H1 (cell line): ENCODE measurements at regions not wholly inside any gene's neighbourhood (a gene's known extent, or its start where the extent isn't known, plus 50 kb on each side); places are given as distances from the start of the nearest gene placed in this dataset.

Source experiments
- ASH2L ChIP-seq: fragments of 200-600, 300-600 bp; sonication (generic); IDR thresholded peaks from one replicate; pipeline ENCODE4 v1.7.1; 2017; ENCODE audit warnings: low read length
- ATF2 ChIP-seq: IDR thresholded peaks from 2 replicates; pipeline ENCODE4 v1.6.1; 2012; ENCODE audit warnings: low read length, inconsistent platforms
- BRCA1 ChIP-seq: IDR thresholded peaks from 2 replicates; pipeline ENCODE4 v1.6.1; 2012; ENCODE audit warnings: low read depth, low read length, improper control_type of control experiment
- CHD1 ChIP-seq: IDR thresholded peaks from 2 replicates; pipeline ENCODE4 v1.6.1; 2012; ENCODE audit warnings: low read depth, low read length, improper control_type of control experiment
- CHD7 ChIP-seq: fragments of 300-600 bp; sonication (generic); IDR thresholded peaks from 2 replicates; pipeline ENCODE4 v1.7.1; 2012; ENCODE audit warnings: low read length, moderate library complexity, mild to moderate bottlenecking, inconsistent platforms; ENCODE audit not compliant: insufficient replicate concordance
- CTBP2 ChIP-seq: IDR thresholded peaks from 2 replicates; pipeline ENCODE4 v1.7.0; 2011; ENCODE audit warnings: borderline replicate concordance, mild to moderate bottlenecking, moderate library complexity, mixed read lengths, low read length; ENCODE audit not compliant: insufficient read depth, insufficient read length
- JUN ChIP-seq: IDR thresholded peaks from 2 replicates; pipeline ENCODE4 v1.6.1; 2011; ENCODE audit warnings: low read depth, mild to moderate bottlenecking, improper control_type of control experiment, low read length
- NRF1 ChIP-seq: IDR thresholded peaks from 2 replicates; pipeline ENCODE4 v1.6.1; 2011; ENCODE audit warnings: mild to moderate bottlenecking, low read depth, low read length, improper control_type of control experiment
- POLR2AphosphoS5 ChIP-seq: IDR thresholded peaks from 2 replicates; pipeline ENCODE4 v1.6.1; 2011; ENCODE audit warnings: low read depth, low read length
- RNF2 ChIP-seq: fragments of 200-900, 300-1000 bp; sonication (generic); IDR thresholded peaks from 2 replicates; pipeline ENCODE4 v1.7.1; 2016; ENCODE audit warnings: borderline replicate concordance, low read depth, mild to moderate bottlenecking, antibody characterized with exemption, low read length; ENCODE audit not compliant: poor library complexity, severe bottlenecking; ENCODE audit errors: missing control alignments
- SIRT6 ChIP-seq: IDR thresholded peaks from one replicate; pipeline ENCODE4 v1.7.1; 2012; ENCODE audit warnings: low read length, inconsistent platforms

- TF ChIP-seq CHD7 = no peak
- no peak for TF ChIP-seq CTBP2
- TF ChIP-seq CHD1 = no peak
- no peak for TF ChIP-seq NRF1
- TF ChIP-seq JUN = no peak
- no peak for TF ChIP-seq POLR2AphosphoS5
- TF ChIP-seq RNF2 = no peak
- no peak for TF ChIP-seq ATF2
- TF ChIP-seq ASH2L = no peak
- no peak for TF ChIP-seq SIRT6
- TF ChIP-seq BRCA1 = no peak
These were observed 235.4 kb downstream of the PYDC2 start (continued) for GRCh38 chr3:191696348-191696747.
